ENCODE measurements at regions not wholly inside any gene's neighbourhood (a gene's known extent, or its start where the extent isn't known, plus 50 kb on each side); places are given as distances from the start of the nearest gene placed in this dataset.

- TF ChIP-seq CTCF (IDR thresholded peaks at IDR 0.05) = no peak
- no peak for TF ChIP-seq POLR2A (IDR thresholded peaks at IDR 0.05)
Measured at GRCh38 chr5:124231802-124232201, 514.6 kb downstream of the ZNF608 start.
